ENCODE measurements at regions not wholly inside any gene's neighbourhood (a gene's known extent, or its start where the extent isn't known, plus 50 kb on each side); places are given as distances from the start of the nearest gene placed in this dataset.

DNA sequence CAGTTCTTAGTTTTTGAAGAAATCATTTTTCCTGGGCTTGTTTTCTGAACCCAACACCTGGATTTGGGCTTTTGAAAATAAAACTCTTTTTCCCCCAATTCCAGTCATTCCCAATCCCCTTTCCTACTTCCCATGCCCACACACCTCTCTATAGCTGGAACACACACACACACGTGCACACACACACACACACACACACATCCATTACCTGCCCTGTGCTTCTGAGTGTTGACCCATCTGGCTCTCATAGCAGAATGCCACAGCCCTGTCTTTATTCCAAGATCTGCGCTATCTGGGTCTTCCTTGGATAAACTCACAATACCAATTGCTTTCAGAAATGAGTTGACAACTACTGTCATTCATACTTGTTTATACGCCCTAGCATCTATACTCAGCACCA lies 54.9 kb upstream of the C4orf54 start:
- no peaks in the 10 kb centered on the region for H3K36me3 ChIP-seq (ENCODE audit: control insufficient read depth in 1 of 2, insufficient read depth in 2 of 2, low read length in 2 of 2)
- H3K4me1 ChIP-seq (ENCODE audit: control insufficient read depth in 1 of 2, insufficient read depth in 2 of 2, low read length in 2 of 2): peaks cover 0 to 6% of the 10 kb centered on the region in 2 experiments; a peak in 1 of 4 replicates
- no peak overlapping the region for H3K4me2 ChIP-seq (ENCODE audit: low read length)
- TF ChIP-seq SIN3A (IDR thresholded peaks at IDR 0.05; ENCODE audit: low read depth): no peak
- intact Hi-C loops (cut with micrococcal nuclease): no loop called here
- H3K9me2 ChIP-seq (ENCODE audit: insufficient read depth): no peaks in the 10 kb centered on the region
- ChIA-PET CTCF (no interaction called here), POLR2A (interaction anchor here (0.8 kb wide), 1 partner anchor 10 kb away, joined by 3 read pairs; no protein-coding TSS in a partner anchor), RAD21 (ENCODE audit: low non-redundant PET in 1 of 2, low total read pairs in 2 of 2, uncharacterized antibody in 2 of 2, unreplicated experiment in 2 of 2) (no interaction called here)
- H3K27ac ChIP-seq (ENCODE audit: low read depth, low read length): no peak overlapping the region
- no peaks in the 10 kb centered on the region for H3K27me3 ChIP-seq (ENCODE audit: insufficient read depth, low read length)
- H3K4me3 ChIP-seq (replicated peaks in 1 of 2; ENCODE audit: low read depth in 1 of 2, low read length in 2 of 2): no peak overlapping the region
- ATAC-seq (no peak), DNase-seq (ENCODE audit: low read depth, low spot score) (no peak)
- H3K9ac ChIP-seq (ENCODE audit: low read length): no peak overlapping the region
- no peaks in the 10 kb centered on the region for H3K79me2 ChIP-seq (ENCODE audit: insufficient read depth, low read length)
- no peak overlapping the region for H2AFZ ChIP-seq (ENCODE audit: low read depth, low read length, poor library complexity, severe bottlenecking)
- no peaks in the 10 kb centered on the region for H4K20me1 ChIP-seq (ENCODE audit: insufficient read depth)
- no peaks in the 10 kb centered on the region for H3K9me3 ChIP-seq (ENCODE audit: control insufficient read depth in 1 of 2, insufficient read depth in 1 of 2, low read depth in 1 of 2, low read length in 2 of 2)
- BruUV-seq (replicated peaks): no TSS peak

DNA sequence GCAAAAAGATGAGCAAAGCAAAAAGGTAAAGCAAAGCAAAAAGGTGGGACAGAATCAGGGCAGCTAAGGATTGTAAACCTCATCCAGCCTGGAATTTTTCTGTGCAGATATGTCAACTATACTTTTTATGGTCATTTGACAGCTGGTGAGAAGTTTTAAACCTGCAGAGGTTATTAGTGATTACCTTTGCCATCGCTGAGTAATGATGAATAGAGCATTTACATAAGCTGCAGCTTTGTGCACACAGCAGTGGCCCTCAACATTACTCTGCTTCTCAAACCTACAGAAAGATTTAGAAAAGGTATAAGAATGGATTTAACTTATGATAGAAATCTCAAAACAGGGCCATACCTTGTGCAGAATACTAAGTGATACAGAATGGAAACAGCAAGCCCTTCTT lies 54.5 kb upstream of the C4orf54 start:
- Histone ChIP-seq H3K27ac (ENCODE audit: low read depth, low read length) (no peak overlapping the region), H3K9me3 (ENCODE audit: control insufficient read depth in 1 of 2, insufficient read depth in 1 of 2, low read depth in 1 of 2, low read length in 2 of 2) (no peaks in the 10 kb centered on the region), H4K20me1 (ENCODE audit: insufficient read depth) (no peaks in the 10 kb centered on the region), H3K9ac (ENCODE audit: low read length) (no peak overlapping the region), H3K4me2 (ENCODE audit: low read length) (no peak overlapping the region), H2AFZ (ENCODE audit: low read depth, low read length, poor library complexity, severe bottlenecking) (no peak overlapping the region), H3K4me3 (replicated peaks in 1 of 2; ENCODE audit: low read depth in 1 of 2, low read length in 2 of 2) (no peak overlapping the region), H3K79me2 (ENCODE audit: insufficient read depth, low read length) (no peaks in the 10 kb centered on the region), H3K27me3 (ENCODE audit: insufficient read depth, low read length) (no peaks in the 10 kb centered on the region), H3K36me3 (ENCODE audit: control insufficient read depth in 1 of 2, insufficient read depth in 2 of 2, low read length in 2 of 2) (no peaks in the 10 kb centered on the region), H3K4me1 (ENCODE audit: control insufficient read depth in 1 of 2, insufficient read depth in 2 of 2, low read length in 2 of 2) (peaks cover 0 to 6% of the 10 kb centered on the region in 2 experiments; a peak in 1 of 4 replicates), H3K9me2 (ENCODE audit: insufficient read depth) (no peaks in the 10 kb centered on the region)
- TF ChIP-seq FOSL1 (IDR thresholded peaks at IDR 0.05; ENCODE audit: low read depth) (no peak), SIN3A (IDR thresholded peaks at IDR 0.05; ENCODE audit: low read depth) (no peak), EGR1 (IDR thresholded peaks at IDR 0.05; ENCODE audit: low read depth) (no peak), CBX3 (IDR thresholded peaks at IDR 0.05; ENCODE audit: low read depth) (no peak), POLR2A (IDR thresholded peaks at IDR 0.05; ENCODE audit: borderline replicate concordance, extremely low read depth, insufficient read depth, insufficient read length) (no peak), POLR2AphosphoS5 (IDR thresholded peaks at IDR 0.05; ENCODE audit: low read depth, low read length) (no peak), TCF7L2 (IDR thresholded peaks at IDR 0.05; ENCODE audit: borderline replicate concordance, extremely low read depth, insufficient read depth, insufficient read length) (no peak), ELF1 (IDR thresholded peaks at IDR 0.05; ENCODE audit: borderline replicate concordance, low read depth) (no peak)
- TF ChIP-seq, protein P1, sequence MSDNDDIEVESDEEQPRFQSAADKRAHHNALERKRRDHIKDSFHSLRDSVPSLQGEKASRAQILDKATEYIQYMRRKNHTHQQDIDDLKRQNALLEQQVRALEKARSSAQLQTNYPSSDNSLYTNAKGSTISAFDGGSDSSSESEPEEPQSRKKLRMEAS (IDR thresholded peaks at IDR 0.05): no peak
- TF ChIP-seq, protein P2, sequence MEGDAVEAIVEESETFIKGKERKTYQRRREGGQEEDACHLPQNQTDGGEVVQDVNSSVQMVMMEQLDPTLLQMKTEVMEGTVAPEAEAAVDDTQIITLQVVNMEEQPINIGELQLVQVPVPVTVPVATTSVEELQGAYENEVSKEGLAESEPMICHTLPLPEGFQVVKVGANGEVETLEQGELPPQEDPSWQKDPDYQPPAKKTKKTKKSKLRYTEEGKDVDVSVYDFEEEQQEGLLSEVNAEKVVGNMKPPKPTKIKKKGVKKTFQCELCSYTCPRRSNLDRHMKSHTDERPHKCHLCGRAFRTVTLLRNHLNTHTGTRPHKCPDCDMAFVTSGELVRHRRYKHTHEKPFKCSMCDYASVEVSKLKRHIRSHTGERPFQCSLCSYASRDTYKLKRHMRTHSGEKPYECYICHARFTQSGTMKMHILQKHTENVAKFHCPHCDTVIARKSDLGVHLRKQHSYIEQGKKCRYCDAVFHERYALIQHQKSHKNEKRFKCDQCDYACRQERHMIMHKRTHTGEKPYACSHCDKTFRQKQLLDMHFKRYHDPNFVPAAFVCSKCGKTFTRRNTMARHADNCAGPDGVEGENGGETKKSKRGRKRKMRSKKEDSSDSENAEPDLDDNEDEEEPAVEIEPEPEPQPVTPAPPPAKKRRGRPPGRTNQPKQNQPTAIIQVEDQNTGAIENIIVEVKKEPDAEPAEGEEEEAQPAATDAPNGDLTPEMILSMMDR (IDR thresholded peaks at IDR 0.05 in 2 of 3, conservative IDR thresholded peaks at IDR 0.05 in 1 of 3; ENCODE audit: borderline replicate concordance in 1 of 3, insufficient read depth in 1 of 3, low read depth in 2 of 3, low read length in 2 of 3): no peak
- ATAC-seq (no peak), DNase-seq (ENCODE audit: low read depth, low spot score) (no peak)
- POLR2A ChIA-PET: interaction anchor here (0.8 kb wide), 1 partner anchor 11 kb away, joined by 3 read pairs; no protein-coding TSS in a partner anchor
- no TSS peak for BruUV-seq (replicated peaks)
- intact Hi-C loops (cut with micrococcal nuclease): no loop called here
- CTCF ChIA-PET: interaction anchor here (0.8 kb wide), 1 partner anchor 12 kb away, joined by 3 read pairs; no protein-coding TSS in a partner anchor
- RAD21 ChIA-PET (ENCODE audit: low non-redundant PET in 1 of 2, low total read pairs in 2 of 2, uncharacterized antibody in 2 of 2, unreplicated experiment in 2 of 2): no interaction called here

Data from HCT116 (cell line).